IMR-90 (cell line): ENCODE measurements at regions not wholly inside any gene's neighbourhood (a gene's known extent, or its start where the extent isn't known, plus 50 kb on each side); places are given as distances from the start of the nearest gene placed in this dataset.

Experiments used
- BHLHE40 ChIP-seq: fragments of 150-350 bp; IDR thresholded peaks from 2 replicates; pipeline ENCODE4 v1.6.1; 2016; ENCODE audit warnings: mild to moderate bottlenecking, low read depth, low read length
- CEBPB ChIP-seq: IDR thresholded peaks from 2 replicates; pipeline ENCODE4 v1.6.1; 2012; ENCODE audit warnings: low read depth, low read length, improper control_type of control experiment
- MAFK ChIP-seq: IDR thresholded peaks from 2 replicates; pipeline ENCODE4 v1.6.1; 2012; ENCODE audit warnings: low read depth, low read length, improper control_type of control experiment
- MAZ ChIP-seq: IDR thresholded peaks from 2 replicates; pipeline ENCODE4 v1.6.1; 2012; ENCODE audit warnings: low read depth, mild to moderate bottlenecking, low read length, improper control_type of control experiment, moderate library complexity, borderline replicate concordance
- MXI1 ChIP-seq: IDR thresholded peaks from 2 replicates; pipeline ENCODE4 v1.6.1; 2012; ENCODE audit warnings: low read depth, mild to moderate bottlenecking, low read length, moderate library complexity, borderline replicate concordance
- NFE2L2 ChIP-seq: fragments of 150-350 bp; IDR thresholded peaks from 2 replicates; pipeline ENCODE4 v1.6.1; 2016; ENCODE audit warnings: low read depth, mild to moderate bottlenecking, low read length
- POLR2A ChIP-seq: IDR thresholded peaks from 2 replicates; pipeline ENCODE4 v1.6.1; 2012; ENCODE audit warnings: mild to moderate bottlenecking, low read depth, low read length
- RAD21 ChIP-seq: IDR thresholded peaks from 2 replicates; pipeline ENCODE4 v1.6.1; 2012; ENCODE audit warnings: low read length, improper control_type of control experiment
- RCOR1 ChIP-seq: IDR thresholded peaks from 2 replicates; pipeline ENCODE4 v1.6.1; 2012; ENCODE audit warnings: mild to moderate bottlenecking, low read length, improper control_type of control experiment; ENCODE audit not compliant: insufficient replicate concordance
- RFX5 ChIP-seq: IDR thresholded peaks from 2 replicates; pipeline ENCODE4 v1.8.0; 2012; ENCODE audit warnings: low read depth, mild to moderate bottlenecking, low read length, moderate library complexity
- TF ChIP-seq, protein P1 (sequence below): conservative IDR thresholded peaks from 2 replicates; pipeline ENCODE4 v1.5.1; 2012; ENCODE audit warnings: mild to moderate bottlenecking, low read depth, low read length, improper control_type of control experiment
- TF ChIP-seq, protein P2 (sequence below): fragments of 150-350 bp; IDR thresholded peaks from 2 replicates; pipeline ENCODE4 v1.6.1; 2017; ENCODE audit warnings: mild to moderate bottlenecking, antibody characterized with exemption, low read length, low read depth

DNA sequence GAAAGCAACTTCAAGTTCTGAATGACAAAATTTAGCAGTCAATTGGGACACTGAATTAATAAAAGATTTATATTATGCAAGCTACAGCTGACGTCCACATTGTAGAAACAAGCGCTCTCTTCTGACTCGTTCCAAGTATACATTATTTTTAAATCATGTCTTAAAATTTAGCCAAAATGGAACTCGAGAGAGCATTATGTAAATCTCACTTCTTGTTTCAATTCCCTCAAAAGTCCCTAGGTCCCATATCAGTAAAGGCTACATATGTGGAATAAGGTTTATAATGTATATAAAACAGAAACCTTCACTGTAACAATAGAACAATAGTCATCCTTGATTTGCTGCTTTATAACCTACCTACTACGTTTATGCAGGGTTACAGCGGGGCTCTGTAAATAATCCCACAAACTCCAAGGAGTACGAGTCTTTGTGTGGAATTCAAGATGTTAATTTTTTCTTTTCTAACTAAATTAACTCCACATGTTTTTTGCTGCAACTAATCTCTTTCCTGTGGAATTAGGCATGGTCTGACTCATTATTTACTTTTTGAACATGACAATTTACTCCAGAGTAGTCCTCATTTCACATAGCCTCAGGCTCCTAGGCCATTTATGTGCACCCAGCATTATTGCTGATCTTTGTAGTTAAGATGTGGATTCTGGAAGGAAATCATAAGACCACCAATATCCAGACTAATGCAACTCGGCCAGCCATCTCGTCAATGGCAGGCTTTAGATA, 785.1 kb downstream of the LTN1 start:
- TF ChIP-seq, protein P1, sequence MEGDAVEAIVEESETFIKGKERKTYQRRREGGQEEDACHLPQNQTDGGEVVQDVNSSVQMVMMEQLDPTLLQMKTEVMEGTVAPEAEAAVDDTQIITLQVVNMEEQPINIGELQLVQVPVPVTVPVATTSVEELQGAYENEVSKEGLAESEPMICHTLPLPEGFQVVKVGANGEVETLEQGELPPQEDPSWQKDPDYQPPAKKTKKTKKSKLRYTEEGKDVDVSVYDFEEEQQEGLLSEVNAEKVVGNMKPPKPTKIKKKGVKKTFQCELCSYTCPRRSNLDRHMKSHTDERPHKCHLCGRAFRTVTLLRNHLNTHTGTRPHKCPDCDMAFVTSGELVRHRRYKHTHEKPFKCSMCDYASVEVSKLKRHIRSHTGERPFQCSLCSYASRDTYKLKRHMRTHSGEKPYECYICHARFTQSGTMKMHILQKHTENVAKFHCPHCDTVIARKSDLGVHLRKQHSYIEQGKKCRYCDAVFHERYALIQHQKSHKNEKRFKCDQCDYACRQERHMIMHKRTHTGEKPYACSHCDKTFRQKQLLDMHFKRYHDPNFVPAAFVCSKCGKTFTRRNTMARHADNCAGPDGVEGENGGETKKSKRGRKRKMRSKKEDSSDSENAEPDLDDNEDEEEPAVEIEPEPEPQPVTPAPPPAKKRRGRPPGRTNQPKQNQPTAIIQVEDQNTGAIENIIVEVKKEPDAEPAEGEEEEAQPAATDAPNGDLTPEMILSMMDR: no peak
- TF ChIP-seq POLR2A (no peak), CEBPB (no peak), NFE2L2 (no peak), RCOR1 (no peak), RFX5 (no peak), RAD21 (no peak), BHLHE40 (no peak), MXI1 (no peak), MAFK (peak; percentile 45), MAZ (no peak)
- TF ChIP-seq, protein P2, sequence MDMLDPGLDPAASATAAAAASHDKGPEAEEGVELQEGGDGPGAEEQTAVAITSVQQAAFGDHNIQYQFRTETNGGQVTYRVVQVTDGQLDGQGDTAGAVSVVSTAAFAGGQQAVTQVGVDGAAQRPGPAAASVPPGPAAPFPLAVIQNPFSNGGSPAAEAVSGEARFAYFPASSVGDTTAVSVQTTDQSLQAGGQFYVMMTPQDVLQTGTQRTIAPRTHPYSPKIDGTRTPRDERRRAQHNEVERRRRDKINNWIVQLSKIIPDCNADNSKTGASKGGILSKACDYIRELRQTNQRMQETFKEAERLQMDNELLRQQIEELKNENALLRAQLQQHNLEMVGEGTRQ: no peak
